RWPE2 (cell line): ENCODE measurements at regions not wholly inside any gene's neighbourhood (a gene's known extent, or its start where the extent isn't known, plus 50 kb on each side); places are given as distances from the start of the nearest gene placed in this dataset.

Experiments
- ATAC-seq: fragments of 200-7000 bp; cut with Tn5 transposase; 3 replicates; pipeline ENCODE4 v1.9.1; 2021; ENCODE audit warnings: low read depth
- DNase-seq: peaks from one replicate; pipeline ENCODE4 v3.0.0-alpha.2; 2020; ENCODE audit warnings: low spot score
- H3K27ac ChIP-seq: fragments of 450-650 bp; 2 replicates; pipeline ENCODE4 v1.5.1; 2017; ENCODE audit warnings: mild to moderate bottlenecking; ENCODE audit not compliant: poor library complexity, severe bottlenecking
- H3K27me3 ChIP-seq: fragments of 250-450 bp; sonication (Bioruptor Pico); 2 replicates; pipeline ENCODE4 v1.5.1; 2021; ENCODE audit warnings: mild to moderate bottlenecking, moderate library complexity; ENCODE audit not compliant: insufficient read depth, poor library complexity, severe bottlenecking
- H3K36me3 ChIP-seq: fragments of 250-450 bp; sonication (Bioruptor Pico); 2 replicates; pipeline ENCODE4 v1.5.1; 2020; ENCODE audit warnings: low read depth, mild to moderate bottlenecking, moderate library complexity
- H3K4me1 ChIP-seq: fragments of 250-450 bp; sonication (Bioruptor Pico); 2 replicates; pipeline ENCODE4 v1.5.1; 2021; ENCODE audit warnings: mild to moderate bottlenecking, moderate library complexity; ENCODE audit not compliant: insufficient read depth, poor library complexity, severe bottlenecking
- H3K4me3 ChIP-seq: fragments of 250-450 bp; sonication (Bioruptor Pico); 2 replicates; pipeline ENCODE4 v1.5.1; 2021; ENCODE audit warnings: mild to moderate bottlenecking, moderate library complexity; ENCODE audit not compliant: severe bottlenecking
- H3K9me3 ChIP-seq: fragments of 250-450 bp; sonication (Bioruptor Pico); 2 replicates; pipeline ENCODE4 v1.5.1; 2021; ENCODE audit warnings: mild to moderate bottlenecking, moderate library complexity; ENCODE audit not compliant: severe bottlenecking
- TF ChIP-seq, protein P1 (sequence below): fragments of 450-650 bp; IDR thresholded peaks from one replicate; pipeline ENCODE4 v1.5.1; 2017; ENCODE audit warnings: mild to moderate bottlenecking, moderate library complexity; ENCODE audit not compliant: poor library complexity, severe bottlenecking

DNA sequence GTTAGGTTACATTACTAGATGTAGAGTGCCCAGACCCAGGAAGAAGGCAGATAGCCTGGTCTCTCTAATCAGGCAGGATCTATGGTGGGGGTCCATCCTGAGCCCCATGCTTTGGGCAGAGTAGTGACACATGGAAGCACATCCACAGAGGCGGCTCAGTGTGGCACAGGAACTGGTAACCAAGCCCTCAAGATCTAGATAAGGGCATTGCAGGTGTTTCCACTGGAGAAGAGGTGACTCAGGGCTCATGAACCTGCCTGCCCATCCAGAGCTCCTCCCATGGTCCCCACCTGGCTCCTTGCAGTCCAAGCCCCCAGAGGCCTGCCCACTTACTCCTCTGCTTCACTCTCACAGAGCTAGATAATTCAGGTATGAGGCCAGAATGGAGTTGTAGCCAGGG is 62.0 kb upstream of the TMEM132E start:
- Histone ChIP-seq H3K9me3 (no peaks in the 10 kb centered on the region), H3K27ac (no peak overlapping the region), H3K4me1 (no peaks in the 10 kb centered on the region), H3K4me3 (no peak overlapping the region), H3K27me3 (peaks cover 3% of the 10 kb centered on the region), H3K36me3 (no peaks in the 10 kb centered on the region)
- ATAC-seq: no peak
- TF ChIP-seq, protein P1, sequence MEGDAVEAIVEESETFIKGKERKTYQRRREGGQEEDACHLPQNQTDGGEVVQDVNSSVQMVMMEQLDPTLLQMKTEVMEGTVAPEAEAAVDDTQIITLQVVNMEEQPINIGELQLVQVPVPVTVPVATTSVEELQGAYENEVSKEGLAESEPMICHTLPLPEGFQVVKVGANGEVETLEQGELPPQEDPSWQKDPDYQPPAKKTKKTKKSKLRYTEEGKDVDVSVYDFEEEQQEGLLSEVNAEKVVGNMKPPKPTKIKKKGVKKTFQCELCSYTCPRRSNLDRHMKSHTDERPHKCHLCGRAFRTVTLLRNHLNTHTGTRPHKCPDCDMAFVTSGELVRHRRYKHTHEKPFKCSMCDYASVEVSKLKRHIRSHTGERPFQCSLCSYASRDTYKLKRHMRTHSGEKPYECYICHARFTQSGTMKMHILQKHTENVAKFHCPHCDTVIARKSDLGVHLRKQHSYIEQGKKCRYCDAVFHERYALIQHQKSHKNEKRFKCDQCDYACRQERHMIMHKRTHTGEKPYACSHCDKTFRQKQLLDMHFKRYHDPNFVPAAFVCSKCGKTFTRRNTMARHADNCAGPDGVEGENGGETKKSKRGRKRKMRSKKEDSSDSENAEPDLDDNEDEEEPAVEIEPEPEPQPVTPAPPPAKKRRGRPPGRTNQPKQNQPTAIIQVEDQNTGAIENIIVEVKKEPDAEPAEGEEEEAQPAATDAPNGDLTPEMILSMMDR: no peak
- no peak for DNase-seq

DNA sequence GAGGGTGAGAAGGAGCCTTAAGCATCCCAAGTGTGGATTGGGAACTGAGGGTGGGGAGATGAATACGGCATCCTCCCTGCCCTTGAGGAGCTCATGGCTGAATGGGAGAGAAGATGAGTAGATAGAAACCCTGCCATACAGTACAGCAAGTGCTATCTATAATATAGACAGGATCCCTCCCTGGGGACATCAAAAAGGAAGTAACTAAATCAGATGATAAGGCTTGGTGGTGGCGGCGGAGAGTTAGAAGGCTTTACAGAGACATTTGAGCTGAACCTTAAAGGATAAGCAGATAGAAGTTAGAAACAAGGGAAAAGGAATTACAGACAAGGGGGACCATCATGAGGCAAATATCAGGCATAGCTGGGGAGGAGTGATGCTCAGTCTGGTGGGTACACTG is 67.5 kb upstream of the TMEM132E start:
- TF ChIP-seq, protein P1: no peak
- no peak for ATAC-seq
- H3K9me3 ChIP-seq: no peaks in the 10 kb centered on the region
- peaks cover 3% of the 10 kb centered on the region for H3K27me3 ChIP-seq
- no peak overlapping the region for H3K4me3 ChIP-seq
- no peak for DNase-seq
- no peak overlapping the region for H3K27ac ChIP-seq
- no peaks in the 10 kb centered on the region for H3K36me3 ChIP-seq
- no peaks in the 10 kb centered on the region for H3K4me1 ChIP-seq

DNA sequence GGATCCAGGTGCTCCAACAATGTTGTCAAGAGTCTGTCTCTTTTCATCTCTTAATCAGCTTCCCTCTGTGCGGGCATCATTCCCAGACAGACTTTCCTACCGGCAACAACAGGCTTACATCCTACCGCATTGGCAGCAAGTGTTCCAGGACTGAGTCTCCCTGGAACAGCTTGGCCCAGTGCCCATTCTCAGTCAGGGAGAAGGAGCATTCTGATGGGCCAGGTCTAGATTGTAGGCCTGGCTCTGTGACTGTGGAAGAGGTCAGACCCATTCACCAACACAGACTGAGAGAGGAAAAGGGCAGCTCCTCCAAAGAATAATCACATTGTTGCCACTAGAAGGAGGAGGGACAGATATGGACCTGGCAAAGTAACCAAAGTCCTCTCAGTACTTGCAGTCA is 68.1 kb upstream of the TMEM132E start:
- H3K27ac ChIP-seq: no peak overlapping the region
- TF ChIP-seq, protein P1: no peak
- no peaks in the 10 kb centered on the region for H3K36me3 ChIP-seq
- DNase-seq (no peak), ATAC-seq (no peak)
- H3K4me1 ChIP-seq: no peaks in the 10 kb centered on the region
- H3K4me3 ChIP-seq: no peak overlapping the region
- H3K9me3 ChIP-seq: no peaks in the 10 kb centered on the region
- H3K27me3 ChIP-seq: peaks cover 3% of the 10 kb centered on the region

DNA sequence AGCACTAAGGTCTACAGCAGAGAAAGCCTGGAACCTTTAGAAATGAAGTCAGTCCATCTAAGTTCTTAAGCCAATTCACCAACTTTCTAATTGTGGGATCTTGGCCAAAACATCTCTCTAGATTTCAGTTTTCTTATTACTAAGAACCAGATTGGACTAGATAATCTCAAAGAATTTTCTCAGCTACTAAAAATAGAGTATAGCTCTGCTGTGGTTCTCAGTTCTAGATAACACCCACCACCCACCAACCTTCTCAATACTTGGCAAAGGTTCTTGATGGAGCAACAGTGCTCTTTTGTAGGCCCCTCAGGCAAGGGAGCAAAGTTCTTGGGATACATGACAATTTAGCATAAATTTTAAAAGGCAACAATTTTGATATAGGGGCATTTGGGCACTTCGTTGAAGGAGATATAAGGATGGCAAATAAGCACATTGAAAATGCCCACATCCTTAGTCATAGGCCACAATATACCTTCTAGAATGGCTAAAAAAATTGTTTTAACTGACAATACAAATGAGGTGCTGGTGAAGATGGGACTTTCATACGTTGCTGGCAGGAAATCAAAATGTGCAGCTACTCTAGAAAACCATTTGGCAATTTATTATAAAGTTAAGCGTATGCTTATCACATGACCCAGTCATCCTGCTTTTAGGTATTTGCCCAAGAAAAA is 74.4 kb upstream of the TMEM132E start:
- ATAC-seq (no peak), DNase-seq (no peak)
- TF ChIP-seq, protein P1: no peak
- Histone ChIP-seq H3K4me1 (no peaks in the 10 kb centered on the region), H3K27ac (no peak overlapping the region), H3K4me3 (no peak overlapping the region), H3K27me3 (no peaks in the 10 kb centered on the region), H3K9me3 (no peaks in the 10 kb centered on the region), H3K36me3 (no peaks in the 10 kb centered on the region)

DNA sequence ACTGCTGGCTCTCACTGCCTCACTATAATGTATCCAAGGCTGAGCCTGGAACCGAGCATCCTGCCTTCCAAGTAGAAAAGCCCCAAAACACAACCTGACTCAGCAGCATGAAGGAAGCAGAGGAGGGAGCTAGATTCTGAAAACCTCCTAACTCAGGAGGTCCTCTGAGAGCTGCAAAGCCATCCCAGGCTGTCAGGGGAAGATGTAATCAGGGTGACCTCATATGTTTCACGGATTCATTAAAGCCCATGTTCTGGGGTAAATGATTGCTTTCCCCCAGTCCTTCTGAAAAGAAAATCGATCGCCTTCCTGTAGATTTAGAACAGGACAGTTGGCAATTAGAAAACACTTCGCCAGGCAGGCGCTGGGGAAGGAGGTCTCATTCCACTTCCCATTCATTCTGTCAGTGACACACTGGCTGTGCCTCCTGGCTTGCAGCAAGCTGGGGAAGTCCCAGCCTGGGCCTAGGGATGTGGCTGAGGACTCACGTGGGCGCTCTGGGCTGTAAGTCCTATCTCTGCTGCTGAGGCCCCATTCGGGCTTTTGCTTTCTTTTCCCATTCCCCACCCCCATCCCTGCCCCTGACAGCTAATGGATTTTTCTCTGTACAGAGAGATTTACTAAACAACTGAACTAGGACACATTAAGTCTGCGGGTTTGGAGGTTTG is 75.7 kb upstream of the TMEM132E start:
- ATAC-seq (no peak), DNase-seq (no peak)
- H3K27me3 ChIP-seq: no peaks in the 10 kb centered on the region
- no peak overlapping the region for H3K4me3 ChIP-seq
- TF ChIP-seq, protein P1: no peak
- no peak overlapping the region for H3K27ac ChIP-seq
- no peaks in the 10 kb centered on the region for H3K4me1 ChIP-seq
- no peaks in the 10 kb centered on the region for H3K9me3 ChIP-seq
- no peaks in the 10 kb centered on the region for H3K36me3 ChIP-seq
